Kidney glomerular epithelial cell (primary cell): ENCODE measurements at regions not wholly inside any gene's neighbourhood (a gene's known extent, or its start where the extent isn't known, plus 50 kb on each side); places are given as distances from the start of the nearest gene placed in this dataset.

Experiments
- DNase-seq: peaks from one replicate; lab custom pipeline; 2025; lab: John Stamatoyannopoulos, UW

DNA sequence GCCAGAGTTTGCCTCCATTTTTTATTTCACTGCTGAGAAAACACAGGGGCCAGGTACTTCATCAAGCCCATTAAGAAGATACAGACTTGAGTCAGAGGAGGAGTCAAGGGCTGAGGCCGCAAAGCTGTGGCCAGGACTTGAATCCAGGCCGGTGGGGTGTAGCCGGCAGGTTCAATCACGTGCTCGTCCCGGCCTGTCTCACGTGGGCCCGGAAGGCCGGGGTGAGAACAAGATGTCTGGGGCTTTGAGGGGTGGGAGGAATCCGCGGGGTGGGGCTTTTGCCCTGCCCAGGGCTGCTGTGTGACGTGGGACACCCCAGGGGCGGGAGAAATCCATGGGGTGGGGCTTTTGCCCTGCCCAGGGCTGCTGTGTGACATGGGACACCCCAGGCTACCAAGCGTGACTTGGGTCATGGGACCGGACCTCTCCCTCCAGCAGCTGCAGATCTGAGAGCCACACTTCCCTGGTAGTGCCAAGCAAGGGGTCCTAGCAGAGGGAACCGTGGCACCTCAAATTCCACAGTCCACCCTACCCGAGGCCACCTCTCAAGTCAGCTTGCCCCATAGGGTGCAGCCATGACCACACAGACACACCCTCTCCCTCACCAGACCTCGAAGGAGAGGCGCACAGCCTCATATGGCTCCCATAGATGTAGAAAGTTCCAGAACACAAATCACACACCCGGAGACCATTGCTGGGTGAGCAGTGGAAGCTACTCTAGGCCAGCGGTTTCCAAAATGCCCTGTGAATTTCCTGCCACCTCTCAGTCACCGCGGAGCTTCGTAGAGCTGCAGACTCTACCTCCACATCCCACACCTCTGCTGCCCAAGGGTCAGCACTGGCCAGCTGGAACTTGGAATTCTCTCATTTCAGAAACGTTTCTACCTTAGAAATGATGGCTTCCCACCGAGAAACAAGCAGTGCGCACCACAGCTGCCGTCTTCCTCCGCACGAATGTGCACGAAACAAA is 156.1 kb downstream of the DLL1 start:
- DNase-seq = no peak

GRCh38 chr6:170134031-170134470 is 156.8 kb downstream of the DLL1 start:
- DNase-seq = no peak

- no peak for DNase-seq
These were observed 158.3 kb downstream of the DLL1 start for GRCh38 chr6:170132561-170132991.

GRCh38 chr6:170132011-170132521 is 158.8 kb downstream of the DLL1 start:
- no peak for DNase-seq

DNA sequence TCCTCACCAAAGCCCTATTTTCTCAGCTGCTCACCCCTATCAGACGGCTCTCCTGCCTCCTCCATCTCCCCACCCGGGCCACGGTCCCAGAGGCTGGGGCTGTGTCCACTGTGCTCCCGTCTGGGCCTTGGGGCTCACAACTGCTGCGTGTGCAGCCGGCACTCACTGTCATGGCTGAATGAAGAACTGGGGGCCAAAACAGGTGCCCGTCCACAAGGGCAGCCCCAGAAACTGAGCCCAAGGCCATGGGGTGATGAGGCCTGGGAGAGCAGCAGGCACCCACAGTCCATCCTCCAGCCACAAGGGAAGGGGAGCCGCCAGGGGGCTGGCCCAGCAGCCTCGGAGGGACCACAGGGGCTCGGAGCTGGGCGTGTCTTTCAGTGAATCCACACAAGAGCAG is 159.5 kb downstream of the DLL1 start:
- DNase-seq = no peak

DNA sequence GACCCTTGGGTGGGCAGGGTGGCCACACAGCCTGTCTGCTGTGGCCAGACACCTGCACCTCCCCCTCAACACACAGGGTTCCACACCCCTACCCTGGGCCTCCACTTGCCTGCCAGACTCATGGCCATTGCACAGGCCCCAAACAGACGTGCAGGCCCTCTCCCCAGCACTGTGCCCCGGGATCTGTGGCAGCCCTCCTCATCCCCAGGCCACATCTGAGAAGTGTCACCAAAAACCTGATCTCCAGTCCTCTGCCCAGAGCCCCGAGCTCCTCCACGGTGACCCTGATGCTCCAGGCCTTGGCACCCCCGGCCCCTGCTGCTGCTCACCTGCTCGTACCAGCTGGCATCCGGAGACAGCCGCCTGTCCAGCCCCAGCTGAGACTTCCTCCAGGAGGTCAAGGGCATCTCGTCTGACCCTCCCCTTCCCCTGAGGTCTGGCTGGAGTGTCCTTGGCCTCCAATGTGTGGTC is 160.1 kb downstream of the DLL1 start:
- DNase-seq = no peak

DNA sequence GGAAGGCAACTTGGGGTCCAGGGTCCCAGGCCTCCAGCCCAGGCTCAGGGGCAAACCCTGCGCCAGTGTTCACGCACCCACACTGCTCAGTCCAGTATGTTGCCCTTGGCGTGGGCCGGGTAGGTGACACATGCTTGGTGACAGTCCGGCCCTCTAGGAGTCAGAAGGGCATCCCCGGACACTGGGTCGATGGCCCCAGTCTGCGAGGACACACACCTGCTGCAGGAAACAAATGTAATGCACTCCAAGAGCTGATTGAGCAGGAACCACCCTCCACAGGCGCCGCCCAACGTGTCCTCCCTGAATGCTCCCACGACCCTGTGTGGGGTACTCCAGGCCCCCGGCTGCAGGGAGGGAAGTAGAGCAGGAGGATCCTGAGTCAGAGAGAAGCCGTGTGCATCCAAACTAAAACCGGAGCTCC is 160.7 kb downstream of the DLL1 start:
- DNase-seq = no peak

- DNase-seq = no peak
These were observed 161.1 kb downstream of the DLL1 start for GRCh38 chr6:170129691-170130171.

DNA sequence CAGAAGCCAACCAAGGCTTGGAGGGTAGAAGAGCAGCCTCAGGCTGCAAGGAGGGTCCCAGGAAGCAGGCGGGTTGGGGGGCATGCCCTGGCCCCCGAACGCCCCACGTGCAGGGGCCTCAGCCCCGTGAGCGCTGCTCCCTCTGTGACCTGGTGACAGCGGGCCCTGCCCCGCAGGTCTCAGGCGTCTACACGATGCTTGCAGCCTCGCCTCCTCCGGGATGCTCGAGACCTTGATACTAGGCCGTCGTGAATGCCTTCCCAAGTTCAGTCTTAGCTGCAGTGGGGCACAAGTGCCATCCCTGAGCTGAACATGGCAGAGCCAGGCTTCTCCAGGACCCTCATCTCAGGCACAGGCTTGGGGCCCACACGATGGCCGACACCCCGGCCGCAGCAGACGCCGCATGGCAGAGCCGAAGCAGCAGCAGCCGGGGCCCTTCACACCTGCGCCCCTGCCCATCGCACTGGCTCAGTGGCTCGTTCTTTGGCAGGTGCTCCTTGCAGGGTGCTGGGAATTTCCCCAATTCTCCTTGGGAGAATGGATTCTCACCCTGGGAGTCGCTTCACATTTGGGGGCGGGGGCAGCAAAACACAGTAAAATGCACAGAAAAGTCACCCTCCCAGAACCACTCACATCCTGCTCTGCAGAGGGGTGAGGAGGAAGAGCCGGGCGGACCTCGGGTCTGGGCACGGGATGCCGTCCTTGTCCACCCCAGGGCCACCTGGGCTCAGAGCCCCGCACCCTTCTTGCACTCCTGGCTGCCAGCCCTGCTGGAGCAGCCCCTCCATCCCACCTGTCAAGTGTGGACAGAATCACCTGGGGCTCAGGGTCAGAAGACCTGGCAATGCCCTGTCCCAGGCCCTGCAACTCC is 161.8 kb downstream of the DLL1 start:
- DNase-seq = no peak

- DNase-seq = no peak
These were observed 162.5 kb downstream of the DLL1 start for GRCh38 chr6:170128346-170128745.

DNA sequence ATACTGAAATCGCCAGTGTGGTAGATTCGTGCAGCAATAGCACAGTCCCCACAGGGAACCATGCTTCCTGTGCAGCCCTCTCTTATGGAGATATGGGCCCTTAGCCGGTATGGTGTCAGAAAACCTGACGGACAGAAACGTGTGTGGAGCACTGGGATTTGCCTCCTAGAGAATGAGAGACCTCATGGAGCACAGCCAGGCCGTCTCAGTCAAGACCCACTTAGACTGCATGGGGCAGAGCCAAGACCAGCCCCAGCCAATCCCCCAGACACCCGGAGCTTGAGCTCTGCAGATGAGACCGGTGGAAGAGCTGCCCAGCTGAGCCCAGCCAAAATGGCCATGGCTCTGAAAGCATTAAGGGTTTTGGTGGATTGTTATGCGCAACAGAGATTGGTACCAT is 163.7 kb downstream of the DLL1 start:
- DNase-seq = no peak

DNA sequence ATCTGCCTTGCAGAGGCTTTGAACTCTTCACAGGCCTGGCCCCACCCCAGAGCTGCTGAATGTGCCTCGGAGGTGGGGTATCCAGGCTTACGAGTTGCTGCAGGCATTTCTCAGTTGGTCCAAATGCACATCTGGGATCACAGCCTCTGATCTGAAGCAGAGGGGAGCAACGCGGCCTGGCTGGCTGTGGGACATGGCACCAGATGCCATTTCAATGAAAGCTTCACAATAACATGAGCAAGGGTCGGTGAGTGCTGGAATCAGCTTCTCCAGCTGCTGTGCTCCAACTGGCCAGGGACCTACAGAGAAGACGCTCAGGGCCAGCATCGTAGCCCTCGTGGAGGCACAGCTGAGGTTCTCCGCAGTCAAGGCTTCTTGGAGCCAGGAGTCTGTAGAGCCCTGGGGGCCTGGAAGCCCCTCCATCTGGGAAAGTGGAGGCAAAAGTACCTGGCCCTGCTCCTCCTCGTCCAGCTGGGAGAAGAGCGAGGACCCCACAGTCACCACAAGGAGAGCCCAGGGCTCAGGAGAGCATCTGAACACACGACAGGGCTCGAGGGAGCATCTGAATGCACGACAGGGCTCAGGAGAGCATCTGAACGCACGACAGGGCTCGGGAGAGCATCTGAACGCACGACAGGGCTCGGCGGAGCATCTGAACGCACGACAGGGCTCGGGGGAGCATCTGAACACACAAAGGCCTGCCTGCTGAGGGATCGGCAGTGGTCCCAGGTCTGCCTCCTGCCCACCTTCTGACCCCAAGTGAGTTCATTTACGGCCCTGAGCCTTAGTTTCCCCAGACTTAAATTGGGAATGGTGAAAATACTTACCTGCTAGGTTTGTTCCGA is 165.2 kb downstream of the DLL1 start:
- no peak for DNase-seq

DNA sequence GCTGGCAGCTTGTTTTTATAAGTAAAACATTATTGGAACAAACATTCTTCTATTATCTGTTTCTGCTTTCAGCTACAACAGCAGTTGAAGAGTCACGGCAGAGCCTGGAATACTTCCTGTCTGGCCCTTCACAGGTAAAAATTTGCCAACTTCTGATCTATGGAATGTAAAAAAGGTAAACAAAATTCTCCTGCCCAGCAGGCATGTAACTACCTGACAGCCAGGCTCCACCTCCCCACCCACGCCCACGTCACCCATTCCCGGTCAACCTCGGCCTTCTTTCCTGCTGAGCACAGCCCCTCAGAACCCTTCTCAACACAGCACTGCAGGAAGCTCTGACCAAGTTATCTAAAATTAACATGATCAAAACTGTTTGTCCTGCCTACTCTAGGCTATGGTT is 166.0 kb downstream of the DLL1 start:
- no peak for DNase-seq

DNA sequence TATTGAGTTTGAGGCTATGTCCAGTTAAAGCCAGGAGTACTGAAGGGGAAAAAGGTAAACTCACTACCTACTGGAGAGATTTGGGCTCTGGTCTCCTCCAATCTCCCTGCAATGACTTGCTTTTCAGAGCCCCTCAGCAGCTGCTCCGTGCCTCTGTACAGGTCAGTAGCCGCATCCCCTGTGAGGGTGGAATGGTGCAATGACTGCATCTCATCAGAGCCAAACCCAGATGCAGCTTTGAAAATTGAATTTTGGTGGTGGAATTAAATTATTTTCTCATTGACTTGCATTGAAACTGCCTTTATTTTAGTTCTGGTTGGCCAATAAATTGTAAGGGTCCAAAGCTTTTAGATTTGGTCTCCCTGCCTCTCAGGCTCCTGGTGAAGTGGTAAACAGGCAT is 166.7 kb downstream of the DLL1 start:
- no peak for DNase-seq

- no peak for DNase-seq
These were observed 168.2 kb downstream of the DLL1 start for GRCh38 chr6:170122651-170123050.

DNA sequence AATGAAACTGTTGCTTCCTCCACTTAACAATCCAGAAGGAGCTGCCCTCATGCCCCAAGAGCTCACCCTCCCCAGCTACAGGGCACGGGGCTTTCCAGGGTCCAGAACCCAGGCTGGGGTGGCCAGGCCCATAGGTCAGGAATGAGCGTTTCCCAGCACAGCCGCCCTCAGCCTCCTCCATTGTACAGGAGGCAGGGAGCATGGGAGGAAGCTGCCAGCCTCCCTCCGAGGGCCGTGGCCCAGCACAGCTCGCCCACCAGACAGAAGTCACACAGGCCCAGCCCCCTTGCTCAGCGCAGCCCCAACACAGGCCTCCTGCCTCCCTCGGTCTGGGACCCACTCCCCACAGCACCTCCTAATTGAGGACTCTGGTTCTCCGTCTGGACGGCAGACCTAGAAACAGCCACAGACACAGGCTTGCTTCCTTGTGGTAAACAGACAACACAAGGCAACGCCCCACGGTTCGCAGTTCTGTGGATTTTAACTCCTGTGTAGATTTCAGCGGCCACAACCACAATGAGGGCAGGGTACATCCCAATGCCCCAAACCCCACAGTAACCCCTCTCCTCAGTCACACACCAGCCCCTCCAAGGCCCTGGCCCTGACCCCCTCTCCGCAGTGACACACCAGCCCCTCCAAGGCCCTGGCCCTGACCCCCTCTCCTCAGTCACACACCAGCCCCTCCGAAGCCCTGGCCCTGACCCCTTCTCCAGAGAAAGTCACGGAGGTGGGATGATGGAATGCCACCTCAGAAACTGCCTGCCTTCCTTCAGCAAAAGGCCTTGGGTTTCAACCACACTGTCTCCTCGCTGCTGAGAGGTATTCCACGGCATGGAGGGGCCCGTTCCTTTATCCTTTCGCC is 173.5 kb downstream of the DLL1 start:
- no peak for DNase-seq

GRCh38 chr6:170116636-170117035 is 174.2 kb downstream of the DLL1 start:
- no peak for DNase-seq

GRCh38 chr6:170114956-170115855 is 175.7 kb downstream of the DLL1 start:
- no peak for DNase-seq
